ENCODE measurements at regions not wholly inside any gene's neighbourhood (a gene's known extent, or its start where the extent isn't known, plus 50 kb on each side); places are given as distances from the start of the nearest gene placed in this dataset.

DNA sequence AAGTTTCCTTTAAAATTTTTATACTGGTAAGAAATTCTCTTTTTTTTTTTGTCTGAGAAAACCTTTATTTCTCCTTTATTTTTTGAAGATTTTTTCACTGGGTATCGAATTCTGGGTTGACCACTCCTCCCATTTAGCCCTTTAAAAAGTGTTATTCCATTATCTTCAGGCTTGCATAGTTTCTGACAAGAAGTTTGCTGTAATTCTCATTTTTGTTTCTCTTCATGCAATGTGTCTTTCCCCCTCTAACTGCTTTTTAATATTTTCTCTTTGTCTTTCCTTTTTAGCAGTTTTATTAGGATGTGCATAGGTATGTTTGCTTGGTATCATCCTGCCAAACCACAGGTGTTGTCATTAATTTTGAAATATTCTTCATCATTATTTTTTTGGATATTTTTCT lies 67.7 kb upstream of the GOT2 start:
- TF ChIP-seq, protein P1, sequence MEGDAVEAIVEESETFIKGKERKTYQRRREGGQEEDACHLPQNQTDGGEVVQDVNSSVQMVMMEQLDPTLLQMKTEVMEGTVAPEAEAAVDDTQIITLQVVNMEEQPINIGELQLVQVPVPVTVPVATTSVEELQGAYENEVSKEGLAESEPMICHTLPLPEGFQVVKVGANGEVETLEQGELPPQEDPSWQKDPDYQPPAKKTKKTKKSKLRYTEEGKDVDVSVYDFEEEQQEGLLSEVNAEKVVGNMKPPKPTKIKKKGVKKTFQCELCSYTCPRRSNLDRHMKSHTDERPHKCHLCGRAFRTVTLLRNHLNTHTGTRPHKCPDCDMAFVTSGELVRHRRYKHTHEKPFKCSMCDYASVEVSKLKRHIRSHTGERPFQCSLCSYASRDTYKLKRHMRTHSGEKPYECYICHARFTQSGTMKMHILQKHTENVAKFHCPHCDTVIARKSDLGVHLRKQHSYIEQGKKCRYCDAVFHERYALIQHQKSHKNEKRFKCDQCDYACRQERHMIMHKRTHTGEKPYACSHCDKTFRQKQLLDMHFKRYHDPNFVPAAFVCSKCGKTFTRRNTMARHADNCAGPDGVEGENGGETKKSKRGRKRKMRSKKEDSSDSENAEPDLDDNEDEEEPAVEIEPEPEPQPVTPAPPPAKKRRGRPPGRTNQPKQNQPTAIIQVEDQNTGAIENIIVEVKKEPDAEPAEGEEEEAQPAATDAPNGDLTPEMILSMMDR (IDR thresholded peaks at IDR 0.05): no peak
- no peak for TF ChIP-seq EP300 (IDR thresholded peaks at IDR 0.05)
- no peak for TF ChIP-seq POLR2AphosphoS5 (IDR thresholded peaks at IDR 0.05)
- TF ChIP-seq POLR2A (IDR thresholded peaks at IDR 0.05): no peak

Measured in upper lobe of left lung (tissue), 4 donors.